Fibroblast of lung (primary cell): ENCODE measurements at regions not wholly inside any gene's neighbourhood (a gene's known extent, or its start where the extent isn't known, plus 50 kb on each side); places are given as distances from the start of the nearest gene placed in this dataset.
A peak's percentile ranks its signal among the peaks of the same experiment; 100 is the strongest.

Source experiments
- DNase-seq, 2 donors: peaks; one replicate each; pipeline versions ENCODE4 v3.0.0 to v3.0.0-alpha.2; 2010; ENCODE audit warnings: low read depth in 2 of 2
- H2AFZ ChIP-seq: 2 replicates; pipeline ENCODE4 v1.5.1; 2012; ENCODE audit warnings: low read length, control low read depth, inconsistent platforms
- H3K27ac ChIP-seq: 2 replicates; pipeline ENCODE4 v1.5.1; 2011; ENCODE audit warnings: low read length, control low read depth; ENCODE audit not compliant: insufficient read depth
- H3K27me3 ChIP-seq: 2 replicates; pipeline ENCODE4 v1.5.1; 2011; ENCODE audit warnings: mild to moderate bottlenecking, low read length; ENCODE audit not compliant: control insufficient read depth, insufficient read depth
- H3K36me3 ChIP-seq: 2 replicates; pipeline ENCODE4 v1.5.1; 2011; ENCODE audit warnings: low read length; ENCODE audit not compliant: control insufficient read depth, insufficient read depth
- H3K4me1 ChIP-seq: 2 replicates; pipeline ENCODE4 v1.5.1; 2011; ENCODE audit warnings: low read length; ENCODE audit not compliant: control insufficient read depth, insufficient read depth; ENCODE audit errors: extremely low read depth
- H3K4me2 ChIP-seq: 2 replicates; pipeline ENCODE4 v1.5.1; 2011; ENCODE audit warnings: low read length, control low read depth; ENCODE audit not compliant: insufficient read depth; ENCODE audit errors: extremely low read depth
- H3K4me3 ChIP-seq, 4 experiments: fragments of 200-600 bp in 1 of 4; sonication (generic) in 1 of 4; replicated peaks in 1 of 4; 2 replicates each; pipeline ENCODE4 v1.5.1; 2011 to 2016; ENCODE audit warnings: low read length in 4 of 4, low read depth in 3 of 4, mild to moderate bottlenecking in 3 of 4, control low read depth in 2 of 4, inconsistent platforms in 1 of 4, mixed read lengths in 1 of 4; ENCODE audit not compliant: insufficient read depth in 1 of 4; ENCODE audit errors: control extremely low read depth in 1 of 4
- H3K79me2 ChIP-seq: 2 replicates; pipeline ENCODE4 v1.5.1; 2012; ENCODE audit warnings: mild to moderate bottlenecking, low read length, inconsistent platforms; ENCODE audit not compliant: control insufficient read depth, insufficient read depth
- H3K9ac ChIP-seq: 2 replicates; pipeline ENCODE4 v1.5.1; 2011; ENCODE audit warnings: mild to moderate bottlenecking, low read length, control low read depth; ENCODE audit not compliant: insufficient read depth
- H3K9me3 ChIP-seq: 2 replicates; pipeline ENCODE4 v1.5.1; 2012; ENCODE audit warnings: low read depth, low read length; ENCODE audit not compliant: control insufficient read depth, insufficient read depth
- H4K20me1 ChIP-seq: 2 replicates; pipeline ENCODE4 v1.5.1; 2011; ENCODE audit warnings: low read length; ENCODE audit not compliant: control insufficient read depth, insufficient read depth; ENCODE audit errors: extremely low read depth
- EZH2 ChIP-seq: IDR thresholded peaks from 2 replicates; pipeline ENCODE4 v1.5.1; 2012; ENCODE audit warnings: low read length, control low read depth, mild to moderate bottlenecking; ENCODE audit errors: missing control alignments
- TF ChIP-seq, protein P1 (sequence below), 2 donors: IDR thresholded peaks in 1 of 2; conservative IDR thresholded peaks in 1 of 2; 1 replicate in 1 of 2; 2 replicates in 1 of 2; pipeline ENCODE4 v1.5.1; 2011 to 2012; ENCODE audit warnings: low read length in 2 of 2, control low read depth in 1 of 2, inconsistent platforms in 1 of 2, low read depth in 1 of 2, mild to moderate bottlenecking in 1 of 2

DNA sequence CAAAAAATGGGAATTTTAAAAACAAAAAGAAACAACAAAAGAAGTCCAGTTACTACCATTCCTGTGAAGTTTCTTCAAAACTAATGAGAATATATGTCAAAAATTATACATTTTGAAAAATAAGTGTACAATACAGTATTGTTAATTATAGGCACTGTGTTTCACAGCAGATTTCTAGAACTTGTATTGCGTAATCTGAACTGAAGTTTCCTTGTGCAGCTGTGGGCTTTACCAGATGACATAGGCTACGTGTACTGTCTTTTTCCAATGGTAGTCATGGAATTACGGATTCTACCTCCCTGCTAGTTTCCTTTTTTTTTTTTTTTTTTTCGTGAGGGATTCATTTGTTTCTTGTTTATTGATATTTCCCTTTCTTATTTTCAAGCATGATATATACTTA lies 113.8 kb upstream of the GABRA2 start:
- Histone ChIP-seq H2AFZ (no peak overlapping the region), H3K4me1 (no peaks in the 10 kb centered on the region), H4K20me1 (no peaks in the 10 kb centered on the region), H3K36me3 (no peaks in the 10 kb centered on the region), H3K4me3 (no peak overlapping the region), H3K27me3 (no peaks in the 10 kb centered on the region), H3K79me2 (no peaks in the 10 kb centered on the region), H3K27ac (no peak overlapping the region), H3K9ac (no peak overlapping the region), H3K4me2 (no peak overlapping the region), H3K9me3 (no peaks in the 10 kb centered on the region)
- DNase-seq: peak in 1 of 2 donors; percentile 1
- no peak for TF ChIP-seq EZH2
- TF ChIP-seq, protein P1, sequence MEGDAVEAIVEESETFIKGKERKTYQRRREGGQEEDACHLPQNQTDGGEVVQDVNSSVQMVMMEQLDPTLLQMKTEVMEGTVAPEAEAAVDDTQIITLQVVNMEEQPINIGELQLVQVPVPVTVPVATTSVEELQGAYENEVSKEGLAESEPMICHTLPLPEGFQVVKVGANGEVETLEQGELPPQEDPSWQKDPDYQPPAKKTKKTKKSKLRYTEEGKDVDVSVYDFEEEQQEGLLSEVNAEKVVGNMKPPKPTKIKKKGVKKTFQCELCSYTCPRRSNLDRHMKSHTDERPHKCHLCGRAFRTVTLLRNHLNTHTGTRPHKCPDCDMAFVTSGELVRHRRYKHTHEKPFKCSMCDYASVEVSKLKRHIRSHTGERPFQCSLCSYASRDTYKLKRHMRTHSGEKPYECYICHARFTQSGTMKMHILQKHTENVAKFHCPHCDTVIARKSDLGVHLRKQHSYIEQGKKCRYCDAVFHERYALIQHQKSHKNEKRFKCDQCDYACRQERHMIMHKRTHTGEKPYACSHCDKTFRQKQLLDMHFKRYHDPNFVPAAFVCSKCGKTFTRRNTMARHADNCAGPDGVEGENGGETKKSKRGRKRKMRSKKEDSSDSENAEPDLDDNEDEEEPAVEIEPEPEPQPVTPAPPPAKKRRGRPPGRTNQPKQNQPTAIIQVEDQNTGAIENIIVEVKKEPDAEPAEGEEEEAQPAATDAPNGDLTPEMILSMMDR (conservative IDR thresholded peaks at IDR 0.05 in 1 of 2, IDR thresholded peaks at IDR 0.05 in 1 of 2; ENCODE audit: low read depth in 1 of 2, low read length in 2 of 2): no peak

DNA sequence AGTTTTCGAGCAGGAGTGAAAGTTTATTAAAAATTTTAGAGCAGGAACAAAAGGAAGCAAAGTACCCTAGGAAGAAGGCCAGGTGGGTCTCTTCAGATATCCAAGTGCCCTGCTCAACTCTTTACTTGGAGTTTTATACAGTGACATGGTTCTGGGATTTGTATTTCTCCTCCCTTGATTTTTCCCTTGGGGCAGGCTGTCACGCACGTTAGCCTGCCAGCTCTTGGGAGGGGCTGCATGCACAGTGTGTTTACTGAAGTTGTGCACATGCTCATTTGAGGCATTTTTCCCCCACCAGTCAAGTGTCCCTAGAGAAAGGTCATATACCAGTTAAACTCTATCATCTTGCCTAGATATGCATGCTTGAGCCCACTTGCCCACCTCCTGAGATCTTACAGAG lies 102.5 kb upstream of the GABRA2 start:
- Histone ChIP-seq H3K36me3 (no peaks in the 10 kb centered on the region), H2AFZ (no peak overlapping the region), H3K9me3 (no peaks in the 10 kb centered on the region), H3K27me3 (no peaks in the 10 kb centered on the region), H3K27ac (no peak overlapping the region), H3K4me3 (no peak overlapping the region), H3K4me2 (no peak overlapping the region), H4K20me1 (no peaks in the 10 kb centered on the region), H3K79me2 (no peaks in the 10 kb centered on the region), H3K9ac (no peak overlapping the region), H3K4me1 (no peaks in the 10 kb centered on the region)
- TF ChIP-seq EZH2: no peak
- TF ChIP-seq, protein P1 (conservative IDR thresholded peaks at IDR 0.05 in 1 of 2, IDR thresholded peaks at IDR 0.05 in 1 of 2; ENCODE audit: low read depth in 1 of 2, low read length in 2 of 2): no peak
- DNase-seq: no peak

DNA sequence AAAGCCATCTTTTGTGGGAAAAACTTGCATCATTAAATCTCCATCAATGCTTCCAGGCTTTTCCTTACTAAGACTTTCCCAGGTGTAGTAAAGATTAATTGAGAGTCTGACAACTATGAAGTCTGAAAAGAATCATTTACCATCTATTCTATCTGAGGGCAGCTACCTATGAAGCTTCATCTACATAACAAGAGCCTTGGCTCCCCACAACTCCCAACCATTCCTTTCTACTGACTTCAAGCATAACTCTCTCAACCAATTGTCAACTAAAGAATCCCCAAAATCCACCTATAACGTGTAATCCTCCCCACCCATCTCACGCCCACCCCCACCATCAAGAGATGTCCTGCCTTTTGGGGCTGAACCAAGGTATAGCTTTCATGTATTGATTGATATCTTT lies 101.5 kb upstream of the GABRA2 start:
- H3K27ac ChIP-seq: no peak overlapping the region
- no peak overlapping the region for H3K4me2 ChIP-seq
- no peak overlapping the region for H3K4me3 ChIP-seq
- H3K79me2 ChIP-seq: no peaks in the 10 kb centered on the region
- H4K20me1 ChIP-seq: no peaks in the 10 kb centered on the region
- H3K36me3 ChIP-seq: no peaks in the 10 kb centered on the region
- H3K9me3 ChIP-seq: no peaks in the 10 kb centered on the region
- H2AFZ ChIP-seq: no peak overlapping the region
- DNase-seq: no peak
- no peak for TF ChIP-seq EZH2
- TF ChIP-seq, protein P1 (conservative IDR thresholded peaks at IDR 0.05 in 1 of 2, IDR thresholded peaks at IDR 0.05 in 1 of 2; ENCODE audit: low read depth in 1 of 2, low read length in 2 of 2): no peak
- no peak overlapping the region for H3K9ac ChIP-seq
- no peaks in the 10 kb centered on the region for H3K27me3 ChIP-seq
- H3K4me1 ChIP-seq: no peaks in the 10 kb centered on the region
